PC-3 (cell line): ENCODE measurements at regions not wholly inside any gene's neighbourhood (a gene's known extent, or its start where the extent isn't known, plus 50 kb on each side); places are given as distances from the start of the nearest gene placed in this dataset.
"Not testable (repeated sequence)": the region's sequence is repeated elsewhere in the genome, so short reads cannot be mapped to it uniquely, and the experiment has no call there.

ENCODE experiments used
- ATAC-seq: fragments of 200-7000 bp; cut with Tn5 transposase; 2 replicates; pipeline ENCODE4 v1.9.1; 2020; ENCODE audit warnings: mild to moderate bottlenecking, moderate library complexity
- BruUV-seq: library from RNA; stranded (reverse); fragments of 400-500 nt; replicated peaks from 2 replicates; lab custom pipeline; 2021; lab: Mats Ljungman, UMichigan
- CTCF ChIA-PET: fragments of 300-600 bp; sonication (Branson Sonifier 250); formaldehyde crosslinking; loops from one replicate; lab custom pipeline; 2022; ENCODE audit warnings: antibody characterized with exemption; lab: Charles Lee
- POLR2A ChIA-PET: fragments of 300-600 bp; sonication (Branson Sonifier 250); formaldehyde crosslinking; loops from one replicate; lab custom pipeline; 2022; ENCODE audit warnings: antibody characterized with exemption; ENCODE audit not compliant: unreplicated experiment; lab: Charles Lee
- DNase-seq: peaks from one replicate; pipeline ENCODE4 v3.0.0-alpha.2; 2015
- H2AFZ ChIP-seq: fragments of 300-600 bp; sonication (generic); 2 replicates; pipeline ENCODE4 v1.6.0; 2016; ENCODE audit warnings: antibody characterized with exemption, low read length
- H3F3A ChIP-seq: fragments of 300-600 bp; sonication (generic); one replicate; pipeline ENCODE4 v1.6.0; 2017; ENCODE audit warnings: antibody characterized with exemption, low read length, control low read depth, mild to moderate bottlenecking; ENCODE audit not compliant: unreplicated experiment
- H3K27ac ChIP-seq: fragments of 300-600 bp; sonication (generic); 2 replicates; pipeline ENCODE4 v1.5.1; 2016; ENCODE audit warnings: mild to moderate bottlenecking, low read length
- H3K27me3 ChIP-seq: fragments of 300-600 bp; sonication (generic); 2 replicates; pipeline ENCODE4 v1.6.1; 2016; ENCODE audit warnings: low read length, mixed read lengths
- H3K36me3 ChIP-seq: fragments of 300-600 bp; sonication (generic); 2 replicates; pipeline ENCODE4 v1.6.1; 2016; ENCODE audit warnings: low read depth, mixed run types, low read length, mixed read lengths
- H3K4me1 ChIP-seq: fragments of 300-600 bp; sonication (generic); 2 replicates; pipeline ENCODE4 v1.5.1; 2016; ENCODE audit warnings: low read length; ENCODE audit not compliant: insufficient read depth
- H3K4me2 ChIP-seq: fragments of 300-600 bp; sonication (generic); 2 replicates; pipeline ENCODE4 v1.6.0; 2016; ENCODE audit warnings: low read length
- H3K4me3 ChIP-seq: fragments of 300-600 bp; sonication (generic); 2 replicates; pipeline ENCODE4 v1.5.1; 2016; ENCODE audit warnings: mild to moderate bottlenecking, low read length, mixed read lengths
- H3K79me2 ChIP-seq: fragments of 300-600 bp; sonication (generic); 2 replicates; pipeline ENCODE4 v1.6.1; 2017; ENCODE audit warnings: low read length, mixed read lengths
- H3K9ac ChIP-seq: fragments of 300-600 bp; sonication (generic); 2 replicates; pipeline ENCODE4 v1.6.0; 2016; ENCODE audit warnings: mild to moderate bottlenecking, low read length
- H3K9me2 ChIP-seq: fragments of 300-600 bp; sonication (generic); replicated peaks from 2 replicates; pipeline ENCODE4 v1.6.1; 2016; ENCODE audit warnings: mixed run types, low read length, mixed read lengths
- H3K9me3 ChIP-seq: fragments of 300-600 bp; sonication (generic); 2 replicates; pipeline ENCODE4 v1.6.1; 2016; ENCODE audit warnings: low read length, mixed read lengths
- H4K20me1 ChIP-seq: fragments of 300-600 bp; sonication (generic); 2 replicates; pipeline ENCODE4 v1.6.1; 2016; ENCODE audit warnings: low read length, mixed read lengths
- EZH2 ChIP-seq: fragments of 300-600 bp; sonication (generic); IDR thresholded peaks from one replicate; pipeline ENCODE4 v1.6.1; 2017; ENCODE audit warnings: antibody characterized with exemption, mild to moderate bottlenecking, low read length; ENCODE audit not compliant: unreplicated experiment
- EZH2phosphoT487 ChIP-seq: fragments of 300-600 bp; sonication (generic); IDR thresholded peaks from 2 replicates; pipeline ENCODE4 v1.6.1; 2018; ENCODE audit warnings: mild to moderate bottlenecking, antibody characterized with exemption, low read length, borderline replicate concordance
- intact Hi-C: fragments of 100-400 bp; cut with micrococcal nuclease; formaldehyde crosslinking; loops from 2 replicates; pipeline ENCODE4 v1.9.0; 2023
- TF ChIP-seq, protein P1 (sequence below): fragments of 300-600 bp; sonication (generic); conservative IDR thresholded peaks from 2 replicates; pipeline ENCODE4 v1.5.1; 2017; ENCODE audit warnings: antibody characterized with exemption, low read depth, mild to moderate bottlenecking, low read length

- intact Hi-C loops, POLR2A ChIA-PET, BruUV-seq: not testable (repeated sequence)
Observed at GRCh38 chr5:7265776-7266175, 130.2 kb upstream of the ADCY2 start.

DNA sequence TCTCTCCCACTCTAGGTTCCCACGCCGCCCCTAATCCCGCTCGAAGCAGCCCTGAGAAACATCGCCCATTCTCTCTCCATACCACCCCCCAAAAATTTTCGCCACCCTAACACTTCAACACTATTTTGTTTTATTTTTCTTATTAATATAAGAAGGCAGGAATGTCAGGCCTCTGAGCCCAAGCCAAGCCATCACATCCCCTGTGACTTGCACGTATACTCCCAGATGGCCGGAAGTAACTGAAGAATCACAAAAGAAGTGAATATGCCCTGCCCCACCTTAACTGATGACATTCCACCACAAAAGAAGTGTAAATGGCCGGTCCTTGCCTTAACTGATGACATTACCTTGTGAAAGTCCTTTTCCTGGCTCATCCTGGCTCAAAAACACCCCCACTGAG is 127.2 kb upstream of the ADCY2 start:
- POLR2A ChIA-PET, H4K20me1 ChIP-seq, DNase-seq, ATAC-seq, intact Hi-C loops, H3K79me2 ChIP-seq, H3K36me3 ChIP-seq, H3F3A ChIP-seq, H3K27ac ChIP-seq, H3K4me3 ChIP-seq, H3K9me2 ChIP-seq, H3K9me3 ChIP-seq, H3K9ac ChIP-seq, CTCF ChIA-PET, H2AFZ ChIP-seq, H3K4me2 ChIP-seq, H3K4me1 ChIP-seq, BruUV-seq: not testable (repeated sequence)
- H3K27me3 ChIP-seq, result peaks cover 40% of the 10 kb centered on the region

More at GRCh38 chr5:7265776-7266175, 130.2 kb upstream of the ADCY2 start:
- H3K27me3 ChIP-seq, result peaks cover 13% of the 10 kb centered on the region; the same call in 1 of the 2 replicates
- DNase-seq, H3K9me3 ChIP-seq, CTCF ChIA-PET, ATAC-seq, H3K36me3 ChIP-seq, H2AFZ ChIP-seq, H3K4me1 ChIP-seq, H3K4me2 ChIP-seq, H3K79me2 ChIP-seq, H3F3A ChIP-seq, H3K4me3 ChIP-seq, H3K9me2 ChIP-seq, H3K9ac ChIP-seq, H4K20me1 ChIP-seq, H3K27ac ChIP-seq: not testable (repeated sequence)

- Histone ChIP-seq H3K79me2 (no peaks in the 10 kb centered on the region), H3K27me3 (peaks cover 50% of the 10 kb centered on the region), H3K4me2 (no peak overlapping the region), H3K4me1 (no peaks in the 10 kb centered on the region), H2AFZ (no peak overlapping the region), H3K36me3 (no peaks in the 10 kb centered on the region), H3K9me2 (no peaks in the 10 kb centered on the region), H3K9ac (no peak overlapping the region), H3K9me3 (no peaks in the 10 kb centered on the region), H4K20me1 (no peaks in the 10 kb centered on the region), H3K27ac (no peak overlapping the region), H3F3A (no peaks in the 10 kb centered on the region), H3K4me3 (no peak overlapping the region)
- POLR2A ChIA-PET, result no interaction called here
- TF ChIP-seq EZH2, result no peak
- no peak for TF ChIP-seq EZH2phosphoT487
- TF ChIP-seq, protein P1, sequence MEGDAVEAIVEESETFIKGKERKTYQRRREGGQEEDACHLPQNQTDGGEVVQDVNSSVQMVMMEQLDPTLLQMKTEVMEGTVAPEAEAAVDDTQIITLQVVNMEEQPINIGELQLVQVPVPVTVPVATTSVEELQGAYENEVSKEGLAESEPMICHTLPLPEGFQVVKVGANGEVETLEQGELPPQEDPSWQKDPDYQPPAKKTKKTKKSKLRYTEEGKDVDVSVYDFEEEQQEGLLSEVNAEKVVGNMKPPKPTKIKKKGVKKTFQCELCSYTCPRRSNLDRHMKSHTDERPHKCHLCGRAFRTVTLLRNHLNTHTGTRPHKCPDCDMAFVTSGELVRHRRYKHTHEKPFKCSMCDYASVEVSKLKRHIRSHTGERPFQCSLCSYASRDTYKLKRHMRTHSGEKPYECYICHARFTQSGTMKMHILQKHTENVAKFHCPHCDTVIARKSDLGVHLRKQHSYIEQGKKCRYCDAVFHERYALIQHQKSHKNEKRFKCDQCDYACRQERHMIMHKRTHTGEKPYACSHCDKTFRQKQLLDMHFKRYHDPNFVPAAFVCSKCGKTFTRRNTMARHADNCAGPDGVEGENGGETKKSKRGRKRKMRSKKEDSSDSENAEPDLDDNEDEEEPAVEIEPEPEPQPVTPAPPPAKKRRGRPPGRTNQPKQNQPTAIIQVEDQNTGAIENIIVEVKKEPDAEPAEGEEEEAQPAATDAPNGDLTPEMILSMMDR, result no peak
- intact Hi-C loops, result no loop called here
- BruUV-seq, result no TSS peak
- no peak for DNase-seq
- ATAC-seq, result no peak
- CTCF ChIA-PET, result no interaction called here
Observed at GRCh38 chr5:7269591-7270274, 126.2 kb upstream of the ADCY2 start.
